K562 (cell line): ENCODE measurements at regions not wholly inside any gene's neighbourhood (a gene's known extent, or its start where the extent isn't known, plus 50 kb on each side); places are given as distances from the start of the nearest gene placed in this dataset.

ENCODE experiments used
- ATF3 ChIP-seq, 2 experiments: fragments of 450-650 bp in 1 of 2; sonication (generic) in 1 of 2; formaldehyde crosslinking in 1 of 2; IDR thresholded peaks in 1 of 2; conservative IDR thresholded peaks in 1 of 2; 2 replicates each; pipeline versions ENCODE4 v1.6.1 to v1.8.1; 2016 to 2023; ENCODE audit warnings: mild to moderate bottlenecking in 2 of 2, moderate library complexity in 2 of 2, inconsistent platforms in 1 of 2, missing genetic modification reagents in 1 of 2
- ETV6 ChIP-seq, 3 experiments: fragments of 150-350 bp in 1 of 3; sonication (generic) in 1 of 3; formaldehyde crosslinking in 1 of 3; IDR thresholded peaks; 2 replicates each; pipeline versions ENCODE4 v1.6.1 to v1.8.0; 2014 to 2022; ENCODE audit warnings: borderline replicate concordance in 2 of 3, low read depth in 2 of 3, antibody characterized with exemption in 1 of 3, low read length in 1 of 3, mild to moderate bottlenecking in 1 of 3, missing genetic modification reagents in 1 of 3
- HIVEP1 ChIP-seq: fragments of 250-450 bp; sonication (Bioruptor Pico); IDR thresholded peaks from 2 replicates; pipeline ENCODE4 v1.4.0; 2020; ENCODE audit warnings: mild to moderate bottlenecking
- MEF2D ChIP-seq: conservative IDR thresholded peaks from 2 replicates; pipeline ENCODE4 v1.6.1; 2016; ENCODE audit warnings: low read depth, missing genetic modification characterization, missing compliant biosample characterization
- NFE2L1 ChIP-seq: fragments of 450-650 bp; IDR thresholded peaks from 2 replicates; pipeline ENCODE4 v1.6.1; 2016; ENCODE audit warnings: missing genetic modification characterization, low read depth, mild to moderate bottlenecking, missing compliant biosample characterization, moderate library complexity, borderline replicate concordance
- RBM14 ChIP-seq: fragments of 200-400 bp; formaldehyde crosslinking; IDR thresholded peaks from 2 replicates; pipeline ENCODE4 v1.6.1; 2018; ENCODE audit warnings: low read depth, mild to moderate bottlenecking, low read length, moderate library complexity, borderline replicate concordance; ENCODE audit not compliant: insufficient read depth
- SAP30 ChIP-seq: fragments of 200-600 bp; sonication (generic); IDR thresholded peaks from 2 replicates; pipeline ENCODE4 v1.6.1; 2012; ENCODE audit warnings: borderline replicate concordance, low read depth, mild to moderate bottlenecking, moderate library complexity, low read length, control low read depth, inconsistent platforms; ENCODE audit not compliant: insufficient read depth, poor library complexity, severe bottlenecking
- ZEB2 ChIP-seq: fragments of 450-650 bp; IDR thresholded peaks from 2 replicates; pipeline ENCODE4 v1.6.1; 2016
- ZNF174 ChIP-seq: fragments of 250-450 bp; sonication (Bioruptor Pico); IDR thresholded peaks from 2 replicates; pipeline ENCODE4 v1.4.0; 2020; ENCODE audit warnings: mild to moderate bottlenecking
- ZNF197 ChIP-seq: fragments of 200-800 bp; sonication (Bioruptor generic); IDR thresholded peaks from 2 replicates; pipeline ENCODE4 v1.6.1; 2016; ENCODE audit warnings: low read depth, missing genetic modification characterization, missing compliant biosample characterization
- ZNF274 ChIP-seq: IDR thresholded peaks from 2 replicates; pipeline ENCODE4 v1.6.1; 2011; ENCODE audit warnings: low read depth, mild to moderate bottlenecking, low read length, moderate library complexity, borderline replicate concordance
- ZNF766 ChIP-seq: fragments of 200-800 bp; sonication (Bioruptor generic); conservative IDR thresholded peaks from 2 replicates; pipeline ENCODE4 v1.6.1; 2016; ENCODE audit warnings: missing genetic modification characterization, missing compliant biosample characterization
- ZNF830 ChIP-seq: fragments of 250-450 bp; sonication (Bioruptor Pico); IDR thresholded peaks from 2 replicates; pipeline ENCODE4 v1.5.0; 2021; ENCODE audit warnings: mild to moderate bottlenecking
- TF ChIP-seq, protein P1 (sequence below): fragments of 250-450 bp; sonication (Bioruptor Pico); IDR thresholded peaks from 2 replicates; pipeline ENCODE4 v1.4.0; 2020; ENCODE audit warnings: mild to moderate bottlenecking, moderate library complexity
- TF ChIP-seq, protein P2 (sequence below): fragments of 150-350 bp; conservative IDR thresholded peaks from 2 replicates; pipeline ENCODE4 v1.6.1; 2014; ENCODE audit warnings: low read length
- TF ChIP-seq, protein P3 (sequence below): fragments of 200-800 bp; sonication (Bioruptor generic); IDR thresholded peaks from 2 replicates; pipeline ENCODE4 v1.6.1; 2017; ENCODE audit warnings: missing genetic modification characterization, missing compliant biosample characterization

- TF ChIP-seq, protein P1, sequence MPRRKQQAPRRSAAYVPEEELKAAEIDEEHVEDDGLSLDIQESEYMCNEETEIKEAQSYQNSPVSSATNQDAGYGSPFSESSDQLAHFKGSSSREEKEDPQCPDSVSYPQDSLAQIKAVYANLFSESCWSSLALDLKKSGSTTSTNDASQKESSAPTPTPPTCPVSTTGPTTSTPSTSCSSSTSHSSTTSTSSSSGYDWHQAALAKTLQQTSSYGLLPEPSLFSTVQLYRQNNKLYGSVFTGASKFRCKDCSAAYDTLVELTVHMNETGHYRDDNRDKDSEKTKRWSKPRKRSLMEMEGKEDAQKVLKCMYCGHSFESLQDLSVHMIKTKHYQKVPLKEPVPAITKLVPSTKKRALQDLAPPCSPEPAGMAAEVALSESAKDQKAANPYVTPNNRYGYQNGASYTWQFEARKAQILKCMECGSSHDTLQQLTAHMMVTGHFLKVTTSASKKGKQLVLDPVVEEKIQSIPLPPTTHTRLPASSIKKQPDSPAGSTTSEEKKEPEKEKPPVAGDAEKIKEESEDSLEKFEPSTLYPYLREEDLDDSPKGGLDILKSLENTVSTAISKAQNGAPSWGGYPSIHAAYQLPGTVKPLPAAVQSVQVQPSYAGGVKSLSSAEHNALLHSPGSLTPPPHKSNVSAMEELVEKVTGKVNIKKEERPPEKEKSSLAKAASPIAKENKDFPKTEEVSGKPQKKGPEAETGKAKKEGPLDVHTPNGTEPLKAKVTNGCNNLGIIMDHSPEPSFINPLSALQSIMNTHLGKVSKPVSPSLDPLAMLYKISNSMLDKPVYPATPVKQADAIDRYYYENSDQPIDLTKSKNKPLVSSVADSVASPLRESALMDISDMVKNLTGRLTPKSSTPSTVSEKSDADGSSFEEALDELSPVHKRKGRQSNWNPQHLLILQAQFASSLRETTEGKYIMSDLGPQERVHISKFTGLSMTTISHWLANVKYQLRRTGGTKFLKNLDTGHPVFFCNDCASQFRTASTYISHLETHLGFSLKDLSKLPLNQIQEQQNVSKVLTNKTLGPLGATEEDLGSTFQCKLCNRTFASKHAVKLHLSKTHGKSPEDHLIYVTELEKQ (CRISPR knock-in tag) = no peak
- no peak for TF ChIP-seq SAP30
- TF ChIP-seq ZNF274 = no peak
- TF ChIP-seq, protein P2, sequence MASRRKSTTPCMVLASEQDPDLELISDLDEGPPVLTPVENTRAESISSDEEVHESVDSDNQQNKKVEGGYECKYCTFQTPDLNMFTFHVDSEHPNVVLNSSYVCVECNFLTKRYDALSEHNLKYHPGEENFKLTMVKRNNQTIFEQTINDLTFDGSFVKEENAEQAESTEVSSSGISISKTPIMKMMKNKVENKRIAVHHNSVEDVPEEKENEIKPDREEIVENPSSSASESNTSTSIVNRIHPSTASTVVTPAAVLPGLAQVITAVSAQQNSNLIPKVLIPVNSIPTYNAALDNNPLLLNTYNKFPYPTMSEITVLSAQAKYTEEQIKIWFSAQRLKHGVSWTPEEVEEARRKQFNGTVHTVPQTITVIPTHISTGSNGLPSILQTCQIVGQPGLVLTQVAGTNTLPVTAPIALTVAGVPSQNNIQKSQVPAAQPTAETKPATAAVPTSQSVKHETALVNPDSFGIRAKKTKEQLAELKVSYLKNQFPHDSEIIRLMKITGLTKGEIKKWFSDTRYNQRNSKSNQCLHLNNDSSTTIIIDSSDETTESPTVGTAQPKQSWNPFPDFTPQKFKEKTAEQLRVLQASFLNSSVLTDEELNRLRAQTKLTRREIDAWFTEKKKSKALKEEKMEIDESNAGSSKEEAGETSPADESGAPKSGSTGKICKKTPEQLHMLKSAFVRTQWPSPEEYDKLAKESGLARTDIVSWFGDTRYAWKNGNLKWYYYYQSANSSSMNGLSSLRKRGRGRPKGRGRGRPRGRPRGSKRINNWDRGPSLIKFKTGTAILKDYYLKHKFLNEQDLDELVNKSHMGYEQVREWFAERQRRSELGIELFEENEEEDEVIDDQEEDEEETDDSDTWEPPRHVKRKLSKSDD = peak; percentile 43; the same call in 1 of the 2 replicates
- TF ChIP-seq ZNF174 = no peak
- 0 out of 2 replicates have a peak, but pooled peaks have one; percentile 9 for TF ChIP-seq NFE2L1 (tag)
- peak; percentile 93 for TF ChIP-seq ATF3 (IDR thresholded peaks at IDR 0.05)
- no peak for TF ChIP-seq ATF3 (CRISPR knock-in tag; conservative IDR thresholded peaks at IDR 0.05)
- no peak for TF ChIP-seq HIVEP1 (CRISPR knock-in tag)
- TF ChIP-seq ETV6 (IDR thresholded peaks at IDR 0.05; ENCODE audit: borderline replicate concordance in 1 of 2, low read depth in 2 of 2, low read length in 1 of 2) = peak in 1 of 2 experiments; percentile 45; a peak in 1 of 4 replicates
- no peak for TF ChIP-seq ETV6 (CRISPR knock-in tag; IDR thresholded peaks at IDR 0.05; ENCODE audit: borderline replicate concordance)
- no peak for TF ChIP-seq ZNF830
- TF ChIP-seq, protein P3, sequence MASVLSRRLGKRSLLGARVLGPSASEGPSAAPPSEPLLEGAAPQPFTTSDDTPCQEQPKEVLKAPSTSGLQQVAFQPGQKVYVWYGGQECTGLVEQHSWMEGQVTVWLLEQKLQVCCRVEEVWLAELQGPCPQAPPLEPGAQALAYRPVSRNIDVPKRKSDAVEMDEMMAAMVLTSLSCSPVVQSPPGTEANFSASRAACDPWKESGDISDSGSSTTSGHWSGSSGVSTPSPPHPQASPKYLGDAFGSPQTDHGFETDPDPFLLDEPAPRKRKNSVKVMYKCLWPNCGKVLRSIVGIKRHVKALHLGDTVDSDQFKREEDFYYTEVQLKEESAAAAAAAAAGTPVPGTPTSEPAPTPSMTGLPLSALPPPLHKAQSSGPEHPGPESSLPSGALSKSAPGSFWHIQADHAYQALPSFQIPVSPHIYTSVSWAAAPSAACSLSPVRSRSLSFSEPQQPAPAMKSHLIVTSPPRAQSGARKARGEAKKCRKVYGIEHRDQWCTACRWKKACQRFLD (CRISPR knock-in tag) = peak; percentile 68
- TF ChIP-seq RBM14 = no peak
- TF ChIP-seq ZNF197 (CRISPR knock-in tag) = 0 out of 2 replicates have a peak, but pooled peaks have one; percentile 64
- TF ChIP-seq ZEB2 = peak; percentile 97
- peak; percentile 76 for TF ChIP-seq ZNF766
- peak; percentile 57; the same call in 1 of the 2 replicates for TF ChIP-seq MEF2D (tag)
These were observed 184.2 kb upstream of the ZEB2 start (continued) for GRCh38 chr2:144703852-144704708.
